ENCODE measurements at regions not wholly inside any gene's neighbourhood (a gene's known extent, or its start where the extent isn't known, plus 50 kb on each side); places are given as distances from the start of the nearest gene placed in this dataset.

GRCh38 chr12:87841935-87842334 is 187.3 kb downstream of the C12orf50 start:
- DNase-seq = no peak
- ChIA-PET CTCF (no interaction called here), POLR2A (no interaction called here)
- Histone ChIP-seq H3K4me1 (ENCODE audit: control extremely low read depth in 1 of 4, control insufficient read depth in 4 of 4, insufficient read depth in 4 of 4, low read length in 3 of 4) (no peaks in the 10 kb centered on the region), H3K36me3 (ENCODE audit: control insufficient read depth in 4 of 4, insufficient read depth in 4 of 4, low read length in 3 of 4) (no peaks in the 10 kb centered on the region), H3K27me3 (replicated peaks in 2 of 5; ENCODE audit: control insufficient read depth in 4 of 5, insufficient read depth in 5 of 5, low read length in 4 of 5) (no peaks in the 10 kb centered on the region), H3K4me3 (ENCODE audit: control insufficient read depth in 1 of 7, extremely low read depth in 1 of 7, insufficient read depth in 4 of 7, low read depth in 2 of 7, low read length in 6 of 7) (no peak overlapping the region), H3K9me3 (ENCODE audit: control extremely low read depth in 1 of 5, control insufficient read depth in 4 of 5, insufficient read depth in 2 of 5, low read depth in 1 of 5, low read length in 4 of 5) (no peaks in the 10 kb centered on the region), H3K27ac (ENCODE audit: insufficient read depth in 1 of 2, low read depth in 1 of 2, low read length in 2 of 2, poor library complexity in 1 of 2, severe bottlenecking in 2 of 2) (no peak overlapping the region)

- POLR2A ChIA-PET = no interaction called here
- DNase-seq = no peak
- Histone ChIP-seq H3K27me3 (replicated peaks in 2 of 5; ENCODE audit: control insufficient read depth in 4 of 5, insufficient read depth in 5 of 5, low read length in 4 of 5) (no peaks in the 10 kb centered on the region), H3K4me3 (ENCODE audit: control insufficient read depth in 1 of 7, extremely low read depth in 1 of 7, insufficient read depth in 4 of 7, low read depth in 2 of 7, low read length in 6 of 7) (no peak overlapping the region), H3K4me1 (ENCODE audit: control extremely low read depth in 1 of 4, control insufficient read depth in 4 of 4, insufficient read depth in 4 of 4, low read length in 3 of 4) (no peaks in the 10 kb centered on the region), H3K27ac (ENCODE audit: insufficient read depth in 1 of 2, low read depth in 1 of 2, low read length in 2 of 2, poor library complexity in 1 of 2, severe bottlenecking in 2 of 2) (no peak overlapping the region), H3K36me3 (ENCODE audit: control insufficient read depth in 4 of 4, insufficient read depth in 4 of 4, low read length in 3 of 4) (no peaks in the 10 kb centered on the region), H3K9me3 (ENCODE audit: control extremely low read depth in 1 of 5, control insufficient read depth in 4 of 5, insufficient read depth in 2 of 5, low read depth in 1 of 5, low read length in 4 of 5) (no peaks in the 10 kb centered on the region)
- CTCF ChIA-PET = no interaction called here
Observed at GRCh38 chr12:87836190-87836589, 193.0 kb downstream of the C12orf50 start.

GRCh38 chr12:87828382-87828973 is 200.7 kb downstream of the C12orf50 start:
- no peak for DNase-seq
- CTCF ChIA-PET = no interaction called here
- H3K36me3 ChIP-seq (ENCODE audit: control insufficient read depth in 4 of 4, insufficient read depth in 4 of 4, low read length in 3 of 4) = no peaks in the 10 kb centered on the region
- H3K4me1 ChIP-seq (ENCODE audit: control extremely low read depth in 1 of 4, control insufficient read depth in 4 of 4, insufficient read depth in 4 of 4, low read length in 3 of 4) = no peaks in the 10 kb centered on the region
- no peaks in the 10 kb centered on the region for H3K27me3 ChIP-seq (replicated peaks in 2 of 5; ENCODE audit: control insufficient read depth in 4 of 5, insufficient read depth in 5 of 5, low read length in 4 of 5)
- H3K4me3 ChIP-seq (ENCODE audit: control insufficient read depth in 1 of 7, extremely low read depth in 1 of 7, insufficient read depth in 4 of 7, low read depth in 2 of 7, low read length in 6 of 7) = no peak overlapping the region
- 93% methylated on average over 2 of the region's 6 CpGs for WGBS (ENCODE audit: insufficient coverage)
- H3K27ac ChIP-seq (ENCODE audit: insufficient read depth in 1 of 2, low read depth in 1 of 2, low read length in 2 of 2, poor library complexity in 1 of 2, severe bottlenecking in 2 of 2) = no peak overlapping the region
- no peaks in the 10 kb centered on the region for H3K9me3 ChIP-seq (ENCODE audit: control extremely low read depth in 1 of 5, control insufficient read depth in 4 of 5, insufficient read depth in 2 of 5, low read depth in 1 of 5, low read length in 4 of 5)
- POLR2A ChIA-PET = no interaction called here

- ChIA-PET POLR2A (no interaction called here), CTCF (no interaction called here)
- no peaks in the 10 kb centered on the region for H3K27me3 ChIP-seq (replicated peaks in 2 of 5; ENCODE audit: control insufficient read depth in 4 of 5, insufficient read depth in 5 of 5, low read length in 4 of 5)
- no peak overlapping the region for H3K27ac ChIP-seq (ENCODE audit: insufficient read depth in 1 of 2, low read depth in 1 of 2, low read length in 2 of 2, poor library complexity in 1 of 2, severe bottlenecking in 2 of 2)
- no peak overlapping the region for H3K4me3 ChIP-seq (ENCODE audit: control insufficient read depth in 1 of 7, extremely low read depth in 1 of 7, insufficient read depth in 4 of 7, low read depth in 2 of 7, low read length in 6 of 7)
- H3K9me3 ChIP-seq (ENCODE audit: control extremely low read depth in 1 of 5, control insufficient read depth in 4 of 5, insufficient read depth in 2 of 5, low read depth in 1 of 5, low read length in 4 of 5) = no peaks in the 10 kb centered on the region
- no peak for DNase-seq
- 86% methylated on average over 1 of the region's 2 CpGs for WGBS (ENCODE audit: insufficient coverage)
- no peaks in the 10 kb centered on the region for H3K36me3 ChIP-seq (ENCODE audit: control insufficient read depth in 4 of 4, insufficient read depth in 4 of 4, low read length in 3 of 4)
- no peaks in the 10 kb centered on the region for H3K4me1 ChIP-seq (ENCODE audit: control extremely low read depth in 1 of 4, control insufficient read depth in 4 of 4, insufficient read depth in 4 of 4, low read length in 3 of 4)
Observed at GRCh38 chr12:87827638-87828264, 201.4 kb downstream of the C12orf50 start.

- no peaks in the 10 kb centered on the region for H3K4me1 ChIP-seq (ENCODE audit: control extremely low read depth in 1 of 4, control insufficient read depth in 4 of 4, insufficient read depth in 4 of 4, low read length in 3 of 4)
- ChIA-PET CTCF (no interaction called here), POLR2A (no interaction called here)
- no peaks in the 10 kb centered on the region for H3K36me3 ChIP-seq (ENCODE audit: control insufficient read depth in 4 of 4, insufficient read depth in 4 of 4, low read length in 3 of 4)
- DNase-seq = no peak
- H3K9me3 ChIP-seq (ENCODE audit: control extremely low read depth in 1 of 5, control insufficient read depth in 4 of 5, insufficient read depth in 2 of 5, low read depth in 1 of 5, low read length in 4 of 5) = no peaks in the 10 kb centered on the region
- H3K4me3 ChIP-seq (ENCODE audit: control insufficient read depth in 1 of 7, extremely low read depth in 1 of 7, insufficient read depth in 4 of 7, low read depth in 2 of 7, low read length in 6 of 7) = no peak overlapping the region
- H3K27me3 ChIP-seq (replicated peaks in 2 of 5; ENCODE audit: control insufficient read depth in 4 of 5, insufficient read depth in 5 of 5, low read length in 4 of 5) = no peaks in the 10 kb centered on the region
- no peak overlapping the region for H3K27ac ChIP-seq (ENCODE audit: insufficient read depth in 1 of 2, low read depth in 1 of 2, low read length in 2 of 2, poor library complexity in 1 of 2, severe bottlenecking in 2 of 2)
- no CpG with 5 or more reads among the region's 1 CpG for WGBS (ENCODE audit: insufficient coverage)
Observed at GRCh38 chr12:87822923-87823322, 206.3 kb downstream of the C12orf50 start.

GRCh38 chr12:87820524-87821202 is 208.5 kb downstream of the C12orf50 start:
- CTCF ChIA-PET = no interaction called here
- no peak overlapping the region for H3K27ac ChIP-seq (ENCODE audit: insufficient read depth in 1 of 2, low read depth in 1 of 2, low read length in 2 of 2, poor library complexity in 1 of 2, severe bottlenecking in 2 of 2)
- WGBS (ENCODE audit: insufficient coverage) = 55% methylated on average over 6 of the region's 6 CpGs

GRCh38 chr12:87818441-87818840 is 210.8 kb downstream of the C12orf50 start:
- DNase-seq = no peak
- ChIA-PET CTCF (no interaction called here), POLR2A (no interaction called here)
- Histone ChIP-seq H3K36me3 (ENCODE audit: control insufficient read depth in 4 of 4, insufficient read depth in 4 of 4, low read length in 3 of 4) (no peaks in the 10 kb centered on the region), H3K4me3 (ENCODE audit: control insufficient read depth in 1 of 7, extremely low read depth in 1 of 7, insufficient read depth in 4 of 7, low read depth in 2 of 7, low read length in 6 of 7) (no peak overlapping the region), H3K27ac (ENCODE audit: insufficient read depth in 1 of 2, low read depth in 1 of 2, low read length in 2 of 2, poor library complexity in 1 of 2, severe bottlenecking in 2 of 2) (no peak overlapping the region), H3K27me3 (replicated peaks in 2 of 5; ENCODE audit: control insufficient read depth in 4 of 5, insufficient read depth in 5 of 5, low read length in 4 of 5) (no peaks in the 10 kb centered on the region), H3K9me3 (ENCODE audit: control extremely low read depth in 1 of 5, control insufficient read depth in 4 of 5, insufficient read depth in 2 of 5, low read depth in 1 of 5, low read length in 4 of 5) (no peaks in the 10 kb centered on the region), H3K4me1 (ENCODE audit: control extremely low read depth in 1 of 4, control insufficient read depth in 4 of 4, insufficient read depth in 4 of 4, low read length in 3 of 4) (no peaks in the 10 kb centered on the region)

More at GRCh38 chr12:87820524-87821202, 208.5 kb downstream of the C12orf50 start:
- no peaks in the 10 kb centered on the region for H3K9me3 ChIP-seq (ENCODE audit: control extremely low read depth in 1 of 5, control insufficient read depth in 4 of 5, insufficient read depth in 2 of 5, low read depth in 1 of 5, low read length in 4 of 5)
- POLR2A ChIA-PET = interaction anchor here (0.9 kb wide), 1 partner anchor 1598 kb away, joined by 3 read pairs; no protein-coding TSS in a partner anchor
- H3K4me1 ChIP-seq (ENCODE audit: control extremely low read depth in 1 of 4, control insufficient read depth in 4 of 4, insufficient read depth in 4 of 4, low read length in 3 of 4) = no peaks in the 10 kb centered on the region
- H3K27me3 ChIP-seq (replicated peaks in 2 of 5; ENCODE audit: control insufficient read depth in 4 of 5, insufficient read depth in 5 of 5, low read length in 4 of 5) = no peaks in the 10 kb centered on the region
- no peak overlapping the region for H3K4me3 ChIP-seq (ENCODE audit: control insufficient read depth in 1 of 7, extremely low read depth in 1 of 7, insufficient read depth in 4 of 7, low read depth in 2 of 7, low read length in 6 of 7)
- no peaks in the 10 kb centered on the region for H3K36me3 ChIP-seq (ENCODE audit: control insufficient read depth in 4 of 4, insufficient read depth in 4 of 4, low read length in 3 of 4)
- DNase-seq = no peak

Measured in common myeloid progenitor, CD34-positive (primary cell).